IMR-90 (cell line): ENCODE measurements at regions not wholly inside any gene's neighbourhood (a gene's known extent, or its start where the extent isn't known, plus 50 kb on each side); places are given as distances from the start of the nearest gene placed in this dataset.

Experiments
- ATAC-seq: fragments of 200-7000 bp; cut with Tn5 transposase; 2 replicates; pipeline ENCODE4 v1.9.1; 2020; ENCODE audit warnings: low read depth, mild to moderate bottlenecking, moderate library complexity
- BruUV-seq: library from RNA; stranded (reverse); fragments of 400-500 nt; replicated peaks from 2 replicates; lab custom pipeline; 2021; lab: Mats Ljungman, UMichigan
- CTCF ChIA-PET: fragments of 300-600 bp; formaldehyde crosslinking; extraction: SDS; loops from one replicate; lab custom pipeline; 2021; ENCODE audit warnings: antibody characterized with exemption; lab: Yijun Ruan, JAX
- POLR2A ChIA-PET: fragments of 300-600 bp; sonication (Branson Sonifier 250); formaldehyde crosslinking; loops from one replicate; lab custom pipeline; 2022; ENCODE audit warnings: antibody characterized with exemption; ENCODE audit not compliant: unreplicated experiment; lab: Charles Lee
- DNase-seq: peaks from one replicate; pipeline ENCODE4 v3.0.0; 2013
- H2AFZ ChIP-seq: replicated peaks from 2 replicates; pipeline ENCODE3; 2013; ENCODE audit warnings: low read length, mild to moderate bottlenecking; ENCODE audit not compliant: poor library complexity
- H2AK5ac ChIP-seq: 2 replicates; pipeline ENCODE4 v1.6.1; 2013; ENCODE audit warnings: low read depth, low read length, inconsistent platforms
- H2AK9ac ChIP-seq: replicated peaks from 2 replicates; pipeline ENCODE3; 2013; ENCODE audit warnings: mild to moderate bottlenecking, low read depth, low read length, moderate library complexity; ENCODE audit not compliant: poor library complexity
- H2BK120ac ChIP-seq: 2 replicates; pipeline ENCODE4 v1.6.1; 2013; ENCODE audit warnings: low read depth, low read length, inconsistent platforms
- H2BK15ac ChIP-seq: 3 replicates; pipeline ENCODE4 v1.6.1; 2013; ENCODE audit warnings: low read depth, low read length, inconsistent platforms
- H2BK20ac ChIP-seq: 2 replicates; pipeline ENCODE4 v1.6.1; 2013; ENCODE audit warnings: low read depth, mild to moderate bottlenecking, inconsistent platforms, low read length, moderate library complexity
- H2BK5ac ChIP-seq: 2 replicates; pipeline ENCODE4 v1.6.1; 2013; ENCODE audit warnings: mild to moderate bottlenecking, low read depth, low read length, inconsistent platforms; ENCODE audit not compliant: poor library complexity, severe bottlenecking
- H3K14ac ChIP-seq: replicated peaks from 2 replicates; pipeline ENCODE4 v1.6.1; 2013; ENCODE audit warnings: low read depth, low read length, inconsistent platforms
- H3K18ac ChIP-seq: 2 replicates; pipeline ENCODE4 v1.6.1; 2013; ENCODE audit warnings: low read depth, low read length, control low read depth
- H3K23ac ChIP-seq: 2 replicates; pipeline ENCODE4 v1.6.1; 2013; ENCODE audit warnings: low read depth, low read length, inconsistent platforms
- H3K27ac ChIP-seq: 2 replicates; pipeline ENCODE4 v1.5.1; 2013; ENCODE audit warnings: mild to moderate bottlenecking, control low read depth, low read length; ENCODE audit not compliant: insufficient read depth
- H3K27me3 ChIP-seq: 2 replicates; pipeline ENCODE4 v1.6.1; 2013; ENCODE audit warnings: low read length; ENCODE audit not compliant: control insufficient read depth, insufficient read depth
- H3K36me3 ChIP-seq: 2 replicates; pipeline ENCODE4 v1.6.1; 2013; ENCODE audit warnings: low read length, mixed read lengths; ENCODE audit not compliant: control insufficient read depth, insufficient read depth
- H3K4ac ChIP-seq: 2 replicates; pipeline ENCODE4 v1.6.1; 2013; ENCODE audit warnings: low read depth, low read length, inconsistent platforms
- H3K4me1 ChIP-seq: 2 replicates; pipeline ENCODE4 v1.6.1; 2013; ENCODE audit warnings: low read length, mixed read lengths; ENCODE audit not compliant: control insufficient read depth, insufficient read depth
- H3K4me2 ChIP-seq: 2 replicates; pipeline ENCODE4 v1.6.1; 2013; ENCODE audit warnings: low read depth, mild to moderate bottlenecking, control low read depth, low read length, moderate library complexity
- H3K4me3 ChIP-seq: 2 replicates; pipeline ENCODE4 v1.5.1; 2013; ENCODE audit warnings: low read depth, mild to moderate bottlenecking, control low read depth, low read length, moderate library complexity; ENCODE audit not compliant: insufficient read depth
- H3K56ac ChIP-seq: 2 replicates; pipeline ENCODE4 v1.6.1; 2013; ENCODE audit warnings: low read length, inconsistent platforms; ENCODE audit not compliant: insufficient read depth; ENCODE audit errors: extremely low read depth
- H3K79me1 ChIP-seq, 2 experiments: 2 replicates each; pipeline ENCODE4 v1.6.1; 2013; ENCODE audit warnings: low read length in 2 of 2, inconsistent platforms in 1 of 2, low read depth in 1 of 2
- H3K9ac ChIP-seq: 2 replicates; pipeline ENCODE4 v1.6.1; 2013; ENCODE audit warnings: low read depth, low read length, control low read depth
- H3K9me1 ChIP-seq: 2 replicates; pipeline ENCODE4 v1.6.1; 2013; ENCODE audit warnings: low read length, inconsistent platforms; ENCODE audit not compliant: insufficient read depth
- H3K9me3 ChIP-seq: 2 replicates; pipeline ENCODE4 v1.6.1; 2013; ENCODE audit warnings: low read length; ENCODE audit not compliant: control insufficient read depth, insufficient read depth
- H4K20me1 ChIP-seq: 2 replicates; pipeline ENCODE4 v1.6.1; 2013; ENCODE audit warnings: low read length, inconsistent platforms; ENCODE audit not compliant: insufficient read depth
- H4K5ac ChIP-seq: 2 replicates; pipeline ENCODE4 v1.6.1; 2013; ENCODE audit warnings: mild to moderate bottlenecking, low read depth, low read length, control low read depth
- H4K8ac ChIP-seq, 2 experiments: 2 replicates each; pipeline ENCODE4 v1.6.1; 2013; ENCODE audit warnings: low read depth in 2 of 2, low read length in 2 of 2, control low read depth in 1 of 2, inconsistent platforms in 1 of 2
- H4K91ac ChIP-seq: 2 replicates; pipeline ENCODE4 v1.6.1; 2013; ENCODE audit warnings: low read depth, low read length, inconsistent platforms; ENCODE audit not compliant: insufficient read depth
- CHD1 ChIP-seq: IDR thresholded peaks from 2 replicates; pipeline ENCODE4 v1.6.1; 2012; ENCODE audit warnings: low read depth, low read length, improper control_type of control experiment
- FOS ChIP-seq: fragments of 150-350 bp; IDR thresholded peaks from 2 replicates; pipeline ENCODE4 v1.6.1; 2016; ENCODE audit warnings: low read depth, low read length
- MAFK ChIP-seq: IDR thresholded peaks from 2 replicates; pipeline ENCODE4 v1.6.1; 2012; ENCODE audit warnings: low read depth, low read length, improper control_type of control experiment
- MAZ ChIP-seq: IDR thresholded peaks from 2 replicates; pipeline ENCODE4 v1.6.1; 2012; ENCODE audit warnings: low read depth, mild to moderate bottlenecking, low read length, improper control_type of control experiment, moderate library complexity, borderline replicate concordance
- MXI1 ChIP-seq: IDR thresholded peaks from 2 replicates; pipeline ENCODE4 v1.6.1; 2012; ENCODE audit warnings: low read depth, mild to moderate bottlenecking, low read length, moderate library complexity, borderline replicate concordance
- RAD21 ChIP-seq: IDR thresholded peaks from 2 replicates; pipeline ENCODE4 v1.6.1; 2012; ENCODE audit warnings: low read length, improper control_type of control experiment
- RCOR1 ChIP-seq: IDR thresholded peaks from 2 replicates; pipeline ENCODE4 v1.6.1; 2012; ENCODE audit warnings: mild to moderate bottlenecking, low read length, improper control_type of control experiment; ENCODE audit not compliant: insufficient replicate concordance
- RFX5 ChIP-seq: IDR thresholded peaks from 2 replicates; pipeline ENCODE4 v1.8.0; 2012; ENCODE audit warnings: low read depth, mild to moderate bottlenecking, low read length, moderate library complexity
- SMC3 ChIP-seq: fragments of 150-350 bp; IDR thresholded peaks from 2 replicates; pipeline ENCODE4 v1.6.1; 2016; ENCODE audit warnings: low read depth, mild to moderate bottlenecking, antibody characterized with exemption, low read length, moderate library complexity
- WGBS, 2 experiments: methylation state at CpG; one replicate each; pipeline versions ENCODE4 v1.1.5 to v1.1.7; 2013; ENCODE audit warnings: missing lambda C conversion rate in 2 of 2; ENCODE audit not compliant: insufficient read length in 1 of 2; ENCODE audit errors: extremely low coverage in 2 of 2; 5-methylcytosine and 5-hydroxymethylcytosine counted together
- dilution Hi-C: fragments of 300-500 bp; cut with HindIII; formaldehyde crosslinking; loops from one replicate; pipeline ENCODE4 v1.14.3; 2018; ENCODE audit warnings: low sequenced_read_pairs; ENCODE audit not compliant: unreplicated experiment
- in situ Hi-C: fragments of 300-500 bp; cut with MboI; formaldehyde crosslinking; loops from 3 replicates; pipeline ENCODE4 v1.14.3; 2019; ENCODE audit warnings: low sequenced_read_pairs, inconsistent platforms, mixed read lengths
- intact Hi-C: fragments of 100-400 bp; cut with micrococcal nuclease; formaldehyde crosslinking; loops from 2 replicates; pipeline ENCODE4 v1.10.0; 2022
- TF ChIP-seq, protein P1 (sequence below): conservative IDR thresholded peaks from 2 replicates; pipeline ENCODE4 v1.5.1; 2012; ENCODE audit warnings: mild to moderate bottlenecking, low read depth, low read length, improper control_type of control experiment
- TF ChIP-seq, protein P2 (sequence below): fragments of 150-350 bp; IDR thresholded peaks from 2 replicates; pipeline ENCODE4 v1.6.1; 2017; ENCODE audit warnings: mild to moderate bottlenecking, antibody characterized with exemption, low read length, low read depth

DNA sequence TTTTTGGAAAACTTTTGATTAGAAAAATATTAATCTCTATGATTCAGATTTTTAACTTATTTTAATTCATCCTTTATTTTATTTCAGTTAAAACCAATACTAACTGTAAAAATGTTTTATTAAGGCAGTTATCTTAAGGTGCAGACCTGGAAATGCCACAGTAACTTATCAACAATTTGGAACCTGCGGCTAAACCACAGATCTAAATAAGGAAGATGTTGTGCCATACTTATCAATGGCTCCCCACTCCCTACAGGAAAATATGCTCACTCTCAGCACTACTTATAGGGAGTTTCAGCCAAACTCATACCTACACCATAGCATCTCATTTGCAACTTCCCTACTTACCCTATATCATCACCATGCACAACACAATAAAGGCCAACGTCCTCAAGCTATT lies 226.9 kb upstream of the KYNU start:
- H3K4ac ChIP-seq, result no peak overlapping the region
- no peak overlapping the region for H3K27ac ChIP-seq
- WGBS, 2 experiments, result 88% methylated on average over 2 of the region's 2 CpGs; no CpG with 5 or more reads in 1 of the 2 experiments
- H3K36me3 ChIP-seq, result no peaks in the 10 kb centered on the region
- no peaks in the 10 kb centered on the region for H3K9me3 ChIP-seq
- no peaks in the 10 kb centered on the region for H3K4me1 ChIP-seq
- H3K27me3 ChIP-seq, result no peaks in the 10 kb centered on the region
- BruUV-seq, result no TSS peak
- CTCF ChIA-PET, result no interaction called here
- H3K9ac ChIP-seq, result no peak overlapping the region
- DNase-seq (no peak), ATAC-seq (no peak)
- no peak overlapping the region for H2AK9ac ChIP-seq
- H2BK20ac ChIP-seq, result no peak overlapping the region
- intact Hi-C loops (no loop called here), in situ Hi-C loops (no loop called here), dilution Hi-C loops (no loop called here)
- no peaks in the 10 kb centered on the region for H4K20me1 ChIP-seq
- no peak overlapping the region for H2BK15ac ChIP-seq
- no peak overlapping the region for H4K8ac ChIP-seq
- no peaks in the 10 kb centered on the region for H3K79me1 ChIP-seq
- H3K9me1 ChIP-seq, result no peaks in the 10 kb centered on the region
- no peak overlapping the region for H2AK5ac ChIP-seq
- no peak overlapping the region for H4K91ac ChIP-seq
- no peak overlapping the region for H2AFZ ChIP-seq
- no peak overlapping the region for H3K4me2 ChIP-seq
- H2BK5ac ChIP-seq, result no peak overlapping the region
- H3K23ac ChIP-seq, result no peak overlapping the region
- H3K4me3 ChIP-seq, result no peak overlapping the region
- TF ChIP-seq RCOR1 (no peak), CHD1 (no peak), FOS (no peak), MAZ (no peak), MXI1 (no peak), MAFK (no peak), SMC3 (no peak), RAD21 (no peak), RFX5 (no peak)
- TF ChIP-seq, protein P1, sequence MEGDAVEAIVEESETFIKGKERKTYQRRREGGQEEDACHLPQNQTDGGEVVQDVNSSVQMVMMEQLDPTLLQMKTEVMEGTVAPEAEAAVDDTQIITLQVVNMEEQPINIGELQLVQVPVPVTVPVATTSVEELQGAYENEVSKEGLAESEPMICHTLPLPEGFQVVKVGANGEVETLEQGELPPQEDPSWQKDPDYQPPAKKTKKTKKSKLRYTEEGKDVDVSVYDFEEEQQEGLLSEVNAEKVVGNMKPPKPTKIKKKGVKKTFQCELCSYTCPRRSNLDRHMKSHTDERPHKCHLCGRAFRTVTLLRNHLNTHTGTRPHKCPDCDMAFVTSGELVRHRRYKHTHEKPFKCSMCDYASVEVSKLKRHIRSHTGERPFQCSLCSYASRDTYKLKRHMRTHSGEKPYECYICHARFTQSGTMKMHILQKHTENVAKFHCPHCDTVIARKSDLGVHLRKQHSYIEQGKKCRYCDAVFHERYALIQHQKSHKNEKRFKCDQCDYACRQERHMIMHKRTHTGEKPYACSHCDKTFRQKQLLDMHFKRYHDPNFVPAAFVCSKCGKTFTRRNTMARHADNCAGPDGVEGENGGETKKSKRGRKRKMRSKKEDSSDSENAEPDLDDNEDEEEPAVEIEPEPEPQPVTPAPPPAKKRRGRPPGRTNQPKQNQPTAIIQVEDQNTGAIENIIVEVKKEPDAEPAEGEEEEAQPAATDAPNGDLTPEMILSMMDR, result no peak
- TF ChIP-seq, protein P2, sequence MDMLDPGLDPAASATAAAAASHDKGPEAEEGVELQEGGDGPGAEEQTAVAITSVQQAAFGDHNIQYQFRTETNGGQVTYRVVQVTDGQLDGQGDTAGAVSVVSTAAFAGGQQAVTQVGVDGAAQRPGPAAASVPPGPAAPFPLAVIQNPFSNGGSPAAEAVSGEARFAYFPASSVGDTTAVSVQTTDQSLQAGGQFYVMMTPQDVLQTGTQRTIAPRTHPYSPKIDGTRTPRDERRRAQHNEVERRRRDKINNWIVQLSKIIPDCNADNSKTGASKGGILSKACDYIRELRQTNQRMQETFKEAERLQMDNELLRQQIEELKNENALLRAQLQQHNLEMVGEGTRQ, result no peak
- POLR2A ChIA-PET, result no interaction called here
- H3K14ac ChIP-seq, result no peak overlapping the region
- no peak overlapping the region for H3K18ac ChIP-seq
- H4K5ac ChIP-seq, result no peak overlapping the region
- no peak overlapping the region for H2BK120ac ChIP-seq
- H3K56ac ChIP-seq, result no peak overlapping the region
